ENCODE measurements at regions not wholly inside any gene's neighbourhood (a gene's known extent, or its start where the extent isn't known, plus 50 kb on each side); places are given as distances from the start of the nearest gene placed in this dataset.

DNA sequence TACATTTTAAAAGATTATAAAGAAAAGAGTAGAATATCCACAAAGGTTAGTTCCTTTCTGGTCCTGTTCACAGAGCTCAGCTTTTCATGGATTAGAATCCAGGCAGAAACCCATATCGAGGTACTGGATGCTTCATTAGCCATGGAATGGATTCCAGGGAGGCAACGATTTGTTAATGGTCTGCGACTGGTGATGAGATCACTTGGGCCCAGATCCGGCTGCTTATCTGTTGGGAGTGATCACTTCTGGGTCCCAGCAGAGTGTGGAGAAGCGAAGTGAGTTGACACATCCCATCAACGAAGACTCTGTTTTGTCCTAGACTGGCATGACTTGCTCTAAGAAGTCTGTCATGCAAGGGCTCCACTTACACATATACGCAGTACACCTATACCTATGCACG, 165.8 kb downstream of the MAF start:
- TF ChIP-seq CREB1 (CRISPR knock-in tag; IDR thresholded peaks at IDR 0.05) (no peak), FOXK1 (CRISPR knock-in tag; IDR thresholded peaks at IDR 0.05) (no peak), KAT7 (CRISPR knock-in tag; IDR thresholded peaks at IDR 0.05; ENCODE audit: borderline replicate concordance) (no peak), NR1H2 (CRISPR knock-in tag; IDR thresholded peaks at IDR 0.05) (no peak), CREM (CRISPR knock-in tag; IDR thresholded peaks at IDR 0.05) (no peak), ETV6 (CRISPR knock-in tag; IDR thresholded peaks at IDR 0.05) (no peak), FOXJ3 (CRISPR knock-in tag; IDR thresholded peaks at IDR 0.05; ENCODE audit: borderline replicate concordance) (no peak), ELF4 (CRISPR knock-in tag; IDR thresholded peaks at IDR 0.05; ENCODE audit: low read depth) (no peak), ZNF423 (CRISPR knock-in tag; IDR thresholded peaks at IDR 0.05) (no peak), JAZF1 (CRISPR knock-in tag; IDR thresholded peaks at IDR 0.05) (no peak), GTF2I (CRISPR knock-in tag; conservative IDR thresholded peaks at IDR 0.05) (no peak)
- TF ChIP-seq, protein P1, sequence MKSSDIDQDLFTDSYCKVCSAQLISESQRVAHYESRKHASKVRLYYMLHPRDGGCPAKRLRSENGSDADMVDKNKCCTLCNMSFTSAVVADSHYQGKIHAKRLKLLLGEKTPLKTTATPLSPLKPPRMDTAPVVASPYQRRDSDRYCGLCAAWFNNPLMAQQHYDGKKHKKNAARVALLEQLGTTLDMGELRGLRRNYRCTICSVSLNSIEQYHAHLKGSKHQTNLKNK (CRISPR knock-in tag; IDR thresholded peaks at IDR 0.05): no peak
- TF ChIP-seq, protein P2, sequence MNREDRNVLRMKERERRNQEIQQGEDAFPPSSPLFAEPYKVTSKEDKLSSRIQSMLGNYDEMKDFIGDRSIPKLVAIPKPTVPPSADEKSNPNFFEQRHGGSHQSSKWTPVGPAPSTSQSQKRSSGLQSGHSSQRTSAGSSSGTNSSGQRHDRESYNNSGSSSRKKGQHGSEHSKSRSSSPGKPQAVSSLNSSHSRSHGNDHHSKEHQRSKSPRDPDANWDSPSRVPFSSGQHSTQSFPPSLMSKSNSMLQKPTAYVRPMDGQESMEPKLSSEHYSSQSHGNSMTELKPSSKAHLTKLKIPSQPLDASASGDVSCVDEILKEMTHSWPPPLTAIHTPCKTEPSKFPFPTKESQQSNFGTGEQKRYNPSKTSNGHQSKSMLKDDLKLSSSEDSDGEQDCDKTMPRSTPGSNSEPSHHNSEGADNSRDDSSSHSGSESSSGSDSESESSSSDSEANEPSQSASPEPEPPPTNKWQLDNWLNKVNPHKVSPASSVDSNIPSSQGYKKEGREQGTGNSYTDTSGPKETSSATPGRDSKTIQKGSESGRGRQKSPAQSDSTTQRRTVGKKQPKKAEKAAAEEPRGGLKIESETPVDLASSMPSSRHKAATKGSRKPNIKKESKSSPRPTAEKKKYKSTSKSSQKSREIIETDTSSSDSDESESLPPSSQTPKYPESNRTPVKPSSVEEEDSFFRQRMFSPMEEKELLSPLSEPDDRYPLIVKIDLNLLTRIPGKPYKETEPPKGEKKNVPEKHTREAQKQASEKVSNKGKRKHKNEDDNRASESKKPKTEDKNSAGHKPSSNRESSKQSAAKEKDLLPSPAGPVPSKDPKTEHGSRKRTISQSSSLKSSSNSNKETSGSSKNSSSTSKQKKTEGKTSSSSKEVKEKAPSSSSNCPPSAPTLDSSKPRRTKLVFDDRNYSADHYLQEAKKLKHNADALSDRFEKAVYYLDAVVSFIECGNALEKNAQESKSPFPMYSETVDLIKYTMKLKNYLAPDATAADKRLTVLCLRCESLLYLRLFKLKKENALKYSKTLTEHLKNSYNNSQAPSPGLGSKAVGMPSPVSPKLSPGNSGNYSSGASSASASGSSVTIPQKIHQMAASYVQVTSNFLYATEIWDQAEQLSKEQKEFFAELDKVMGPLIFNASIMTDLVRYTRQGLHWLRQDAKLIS (CRISPR knock-in tag; IDR thresholded peaks at IDR 0.05; ENCODE audit: borderline replicate concordance): no peak
- TF ChIP-seq, protein P3, sequence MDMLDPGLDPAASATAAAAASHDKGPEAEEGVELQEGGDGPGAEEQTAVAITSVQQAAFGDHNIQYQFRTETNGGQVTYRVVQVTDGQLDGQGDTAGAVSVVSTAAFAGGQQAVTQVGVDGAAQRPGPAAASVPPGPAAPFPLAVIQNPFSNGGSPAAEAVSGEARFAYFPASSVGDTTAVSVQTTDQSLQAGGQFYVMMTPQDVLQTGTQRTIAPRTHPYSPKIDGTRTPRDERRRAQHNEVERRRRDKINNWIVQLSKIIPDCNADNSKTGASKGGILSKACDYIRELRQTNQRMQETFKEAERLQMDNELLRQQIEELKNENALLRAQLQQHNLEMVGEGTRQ (CRISPR knock-in tag; IDR thresholded peaks at IDR 0.05): no peak
- TF ChIP-seq, protein P4, sequence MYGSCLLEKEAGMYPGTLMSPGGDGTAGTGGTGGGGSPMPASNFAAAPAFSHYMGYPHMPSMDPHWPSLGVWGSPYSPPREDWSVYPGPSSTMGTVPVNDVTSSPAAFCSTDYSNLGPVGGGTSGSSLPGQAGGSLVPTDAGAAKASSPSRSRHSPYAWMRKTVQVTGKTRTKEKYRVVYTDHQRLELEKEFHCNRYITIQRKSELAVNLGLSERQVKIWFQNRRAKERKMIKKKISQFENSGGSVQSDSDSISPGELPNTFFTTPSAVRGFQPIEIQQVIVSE (CRISPR knock-in tag; IDR thresholded peaks at IDR 0.05; ENCODE audit: borderline replicate concordance): no peak
- ChIA-PET CTCF (no interaction called here), POLR2A (no interaction called here)
- no peaks in the 10 kb centered on the region for H3K36me3 Mint-ChIP-seq
- DNase-seq (ENCODE audit: low spot score) (no peak), ATAC-seq (no peak)
- peaks cover 24% of the 10 kb centered on the region for H3K4me1 Mint-ChIP-seq
- no peak overlapping the region for H3K27ac Mint-ChIP-seq
- H3K9me3 Mint-ChIP-seq: no peaks in the 10 kb centered on the region
- H3K27me3 Mint-ChIP-seq (ENCODE audit: low read depth): no peaks in the 10 kb centered on the region
- H3K4me3 Mint-ChIP-seq: no peak overlapping the region

DNA sequence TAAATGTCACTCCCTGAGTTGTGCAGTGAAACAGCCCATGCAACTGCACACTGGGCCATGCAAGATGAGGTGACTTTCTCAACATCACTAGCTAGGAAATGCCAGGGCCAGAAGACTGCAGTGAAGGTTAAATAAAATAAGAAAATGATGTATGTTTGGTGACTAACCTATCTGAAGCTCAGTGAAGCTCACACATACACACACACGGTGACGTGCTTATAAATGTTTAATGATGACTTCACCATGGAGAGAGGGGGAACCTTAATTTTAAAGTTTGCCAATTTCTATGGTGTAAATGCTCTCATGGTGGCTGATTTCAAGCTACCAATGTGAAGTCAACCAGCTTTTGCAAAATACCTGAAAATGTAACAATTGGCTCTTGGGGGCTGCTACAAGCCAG, 166.4 kb downstream of the MAF start:
- ATAC-seq: no peak
- H3K9me3 Mint-ChIP-seq: no peaks in the 10 kb centered on the region
- ChIA-PET CTCF (no interaction called here), POLR2A (no interaction called here)
- H3K4me1 Mint-ChIP-seq: peaks cover 30% of the 10 kb centered on the region
- H3K4me3 Mint-ChIP-seq: no peak overlapping the region
- no peaks in the 10 kb centered on the region for H3K36me3 Mint-ChIP-seq
- no peaks in the 10 kb centered on the region; the same call in 1 of the 2 replicates for H3K27me3 Mint-ChIP-seq (ENCODE audit: low read depth)
- H3K27ac Mint-ChIP-seq: no peak overlapping the region
- no peak for DNase-seq (ENCODE audit: low spot score)
- no peak for TF ChIP-seq ZNF263 (CRISPR knock-in tag; IDR thresholded peaks at IDR 0.05; ENCODE audit: low read depth)
- TF ChIP-seq, protein P5, sequence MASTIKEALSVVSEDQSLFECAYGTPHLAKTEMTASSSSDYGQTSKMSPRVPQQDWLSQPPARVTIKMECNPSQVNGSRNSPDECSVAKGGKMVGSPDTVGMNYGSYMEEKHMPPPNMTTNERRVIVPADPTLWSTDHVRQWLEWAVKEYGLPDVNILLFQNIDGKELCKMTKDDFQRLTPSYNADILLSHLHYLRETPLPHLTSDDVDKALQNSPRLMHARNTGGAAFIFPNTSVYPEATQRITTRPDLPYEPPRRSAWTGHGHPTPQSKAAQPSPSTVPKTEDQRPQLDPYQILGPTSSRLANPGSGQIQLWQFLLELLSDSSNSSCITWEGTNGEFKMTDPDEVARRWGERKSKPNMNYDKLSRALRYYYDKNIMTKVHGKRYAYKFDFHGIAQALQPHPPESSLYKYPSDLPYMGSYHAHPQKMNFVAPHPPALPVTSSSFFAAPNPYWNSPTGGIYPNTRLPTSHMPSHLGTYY (CRISPR knock-in tag; IDR thresholded peaks at IDR 0.05): no peak
- TF ChIP-seq, protein P6, sequence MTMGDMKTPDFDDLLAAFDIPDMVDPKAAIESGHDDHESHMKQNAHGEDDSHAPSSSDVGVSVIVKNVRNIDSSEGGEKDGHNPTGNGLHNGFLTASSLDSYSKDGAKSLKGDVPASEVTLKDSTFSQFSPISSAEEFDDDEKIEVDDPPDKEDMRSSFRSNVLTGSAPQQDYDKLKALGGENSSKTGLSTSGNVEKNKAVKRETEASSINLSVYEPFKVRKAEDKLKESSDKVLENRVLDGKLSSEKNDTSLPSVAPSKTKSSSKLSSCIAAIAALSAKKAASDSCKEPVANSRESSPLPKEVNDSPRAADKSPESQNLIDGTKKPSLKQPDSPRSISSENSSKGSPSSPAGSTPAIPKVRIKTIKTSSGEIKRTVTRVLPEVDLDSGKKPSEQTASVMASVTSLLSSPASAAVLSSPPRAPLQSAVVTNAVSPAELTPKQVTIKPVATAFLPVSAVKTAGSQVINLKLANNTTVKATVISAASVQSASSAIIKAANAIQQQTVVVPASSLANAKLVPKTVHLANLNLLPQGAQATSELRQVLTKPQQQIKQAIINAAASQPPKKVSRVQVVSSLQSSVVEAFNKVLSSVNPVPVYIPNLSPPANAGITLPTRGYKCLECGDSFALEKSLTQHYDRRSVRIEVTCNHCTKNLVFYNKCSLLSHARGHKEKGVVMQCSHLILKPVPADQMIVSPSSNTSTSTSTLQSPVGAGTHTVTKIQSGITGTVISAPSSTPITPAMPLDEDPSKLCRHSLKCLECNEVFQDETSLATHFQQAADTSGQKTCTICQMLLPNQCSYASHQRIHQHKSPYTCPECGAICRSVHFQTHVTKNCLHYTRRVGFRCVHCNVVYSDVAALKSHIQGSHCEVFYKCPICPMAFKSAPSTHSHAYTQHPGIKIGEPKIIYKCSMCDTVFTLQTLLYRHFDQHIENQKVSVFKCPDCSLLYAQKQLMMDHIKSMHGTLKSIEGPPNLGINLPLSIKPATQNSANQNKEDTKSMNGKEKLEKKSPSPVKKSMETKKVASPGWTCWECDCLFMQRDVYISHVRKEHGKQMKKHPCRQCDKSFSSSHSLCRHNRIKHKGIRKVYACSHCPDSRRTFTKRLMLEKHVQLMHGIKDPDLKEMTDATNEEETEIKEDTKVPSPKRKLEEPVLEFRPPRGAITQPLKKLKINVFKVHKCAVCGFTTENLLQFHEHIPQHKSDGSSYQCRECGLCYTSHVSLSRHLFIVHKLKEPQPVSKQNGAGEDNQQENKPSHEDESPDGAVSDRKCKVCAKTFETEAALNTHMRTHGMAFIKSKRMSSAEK (CRISPR knock-in tag; IDR thresholded peaks at IDR 0.05; ENCODE audit: borderline replicate concordance): no peak
- TF ChIP-seq, protein P7, sequence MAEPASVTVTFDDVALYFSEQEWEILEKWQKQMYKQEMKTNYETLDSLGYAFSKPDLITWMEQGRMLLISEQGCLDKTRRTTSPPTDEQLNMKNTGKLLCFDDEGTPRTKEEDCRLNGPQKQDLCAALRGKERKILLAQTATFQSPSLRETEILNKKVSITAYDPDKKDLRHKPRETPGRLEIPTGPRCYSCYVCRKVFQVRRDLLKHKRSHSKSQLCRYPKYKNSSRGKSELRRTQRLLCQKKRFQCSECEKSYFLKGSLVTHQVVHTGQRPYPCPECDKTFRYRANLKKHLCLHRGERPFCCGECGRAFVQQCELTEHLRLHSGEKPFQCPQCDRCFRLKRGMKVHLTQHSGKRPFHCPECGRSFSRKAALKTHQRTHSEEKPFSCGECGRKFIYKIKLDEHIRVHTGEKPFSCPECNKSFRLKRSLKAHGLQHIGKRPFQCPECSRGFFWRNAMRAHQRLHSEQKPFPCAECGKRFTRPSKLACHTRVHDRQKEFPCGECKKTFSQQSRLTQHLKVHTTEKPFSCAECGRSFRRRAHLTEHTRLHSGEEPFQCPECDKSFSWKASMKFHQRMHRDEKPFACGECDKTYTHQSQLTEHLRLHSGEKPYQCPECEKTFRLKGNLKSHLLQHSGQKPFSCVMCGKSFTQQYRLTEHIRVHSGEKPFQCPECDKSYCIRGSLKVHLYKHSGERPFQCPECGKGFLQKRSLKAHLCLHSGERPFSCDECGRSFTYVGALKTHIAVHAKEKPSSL (CRISPR knock-in tag; conservative IDR thresholded peaks at IDR 0.05): no peak
